ENCODE measurements at regions not wholly inside any gene's neighbourhood (a gene's known extent, or its start where the extent isn't known, plus 50 kb on each side); places are given as distances from the start of the nearest gene placed in this dataset.

- DNase-seq = peak in 1 of 2 experiments; percentile 65
Observed at GRCh38 chr3:181326637-181327223, 337.2 kb upstream of the DNAJC19 start.

- DNase-seq = peak; percentile 38 to 73
Observed at GRCh38 chr3:181324516-181324915, 335.0 kb upstream of the DNAJC19 start.

DNA sequence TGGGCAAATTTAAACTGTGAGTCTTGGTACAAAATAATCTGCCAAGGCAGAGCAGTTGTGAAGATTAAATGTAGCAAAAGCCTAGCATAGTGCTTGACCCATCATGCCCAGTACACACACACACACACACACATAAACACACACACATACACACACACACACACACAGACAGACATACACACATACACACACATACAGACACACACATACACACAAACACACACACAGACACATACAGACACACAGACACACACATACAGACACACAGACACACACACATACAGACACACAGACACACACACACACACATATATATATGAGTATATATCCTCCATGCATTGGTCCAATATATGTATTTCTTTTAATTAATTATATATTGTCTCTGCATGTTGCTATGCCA, 328.8 kb upstream of the DNAJC19 start:
- no peak for DNase-seq

- peak; percentile 63 to 90 for DNase-seq
Observed at GRCh38 chr3:181317508-181317907, 328.0 kb upstream of the DNAJC19 start.

- DNase-seq = no peak
Observed at GRCh38 chr3:181316482-181316881, 326.9 kb upstream of the DNAJC19 start.

- peak; percentile 93 to 100 for DNase-seq
Observed at GRCh38 chr3:181313335-181313734, 323.8 kb upstream of the DNAJC19 start.

DNA sequence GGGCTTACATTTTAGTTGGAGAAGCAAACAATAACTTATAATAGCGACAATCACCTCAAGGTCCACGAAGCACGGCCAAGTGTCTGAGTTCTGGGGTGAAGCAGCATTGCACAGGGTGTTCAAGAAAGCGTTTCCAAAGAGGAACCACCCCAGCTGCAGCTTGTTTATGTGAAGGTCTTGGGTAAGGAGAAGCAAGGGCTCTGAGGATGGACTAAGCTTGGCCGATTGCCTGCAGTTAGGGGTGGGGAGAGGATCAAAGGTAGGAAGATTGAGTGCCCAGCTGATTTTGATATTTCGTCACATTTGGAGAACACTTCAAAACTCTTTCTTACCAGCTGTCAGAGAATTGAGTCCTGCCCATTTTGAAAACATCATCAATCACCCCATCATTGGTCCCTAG, 321.6 kb upstream of the DNAJC19 start:
- DNase-seq = peak; percentile 97 to 98

- DNase-seq = no peak
Observed at GRCh38 chr3:181302960-181303359, 313.4 kb upstream of the DNAJC19 start.

- no peak for DNase-seq
Observed at GRCh38 chr3:181300033-181300432, 310.5 kb upstream of the DNAJC19 start.

DNA sequence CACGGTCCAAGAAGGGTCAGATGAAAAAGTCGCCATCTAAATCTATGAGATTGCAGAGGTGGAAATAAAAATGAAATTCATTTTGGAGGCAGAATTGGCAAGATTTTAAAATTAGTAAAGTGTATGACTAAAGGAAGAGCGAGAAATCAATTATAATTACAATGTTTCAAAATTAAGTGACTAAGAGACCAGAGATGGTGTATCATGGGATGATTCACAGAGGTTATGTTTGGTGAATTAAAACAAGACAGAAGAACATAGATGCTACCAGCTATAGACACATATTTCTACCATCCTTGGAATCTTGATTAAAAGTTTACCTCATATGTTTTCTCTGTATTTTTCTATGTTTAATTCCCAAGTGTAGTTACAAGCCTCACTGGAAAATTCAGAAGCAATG, 308.9 kb upstream of the DNAJC19 start:
- DNase-seq = no peak

GRCh38 chr3:181292984-181293383, 303.4 kb upstream of the DNAJC19 start:
- no peak for DNase-seq

DNA sequence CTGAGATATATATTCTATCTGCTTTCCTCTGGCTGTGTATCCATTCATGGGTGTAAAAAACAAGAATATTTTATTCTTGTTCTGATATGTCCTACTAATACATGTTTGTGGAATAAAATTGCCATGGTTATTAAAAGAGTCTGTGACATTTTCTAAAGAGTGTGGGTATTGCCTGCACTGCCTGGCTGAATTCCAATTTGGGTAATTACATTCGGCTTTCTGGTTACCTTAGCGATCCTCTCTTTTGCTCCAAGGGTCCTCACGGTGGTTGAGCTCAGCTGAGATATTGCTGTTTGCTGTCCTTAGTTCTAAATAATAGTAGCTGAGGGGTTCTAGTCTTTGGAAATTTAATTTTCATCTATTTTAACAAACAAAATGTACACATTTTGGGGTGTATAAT, 301.4 kb upstream of the DNAJC19 start:
- DNase-seq = peak; percentile 3 to 25

GRCh38 chr3:181289306-181289705, 299.8 kb upstream of the DNAJC19 start:
- no peak for DNase-seq

GRCh38 chr3:181288145-181288544, 298.6 kb upstream of the DNAJC19 start:
- DNase-seq = no peak

DNA sequence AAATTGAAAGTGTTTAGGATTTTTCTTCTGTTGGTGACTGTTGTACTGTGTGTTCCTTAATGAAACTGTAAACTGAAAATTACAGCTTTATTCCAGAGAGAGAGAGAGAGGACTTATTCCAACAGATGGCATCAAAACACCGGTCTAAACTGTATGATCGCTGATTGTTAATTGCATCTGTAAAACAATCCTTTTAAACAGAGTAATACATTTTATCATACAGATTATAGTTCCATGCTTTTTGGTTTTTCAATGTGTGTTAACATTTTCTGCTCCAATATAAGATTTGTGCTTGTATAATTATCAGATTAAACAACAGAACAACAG, 289.7 kb upstream of the DNAJC19 start:
- peak in 1 of 2 experiments; percentile 48 for DNase-seq

- peak in 1 of 2 experiments; percentile 36 for DNase-seq
Observed at GRCh38 chr3:181278468-181279238, 289.1 kb upstream of the DNAJC19 start.

- no peak for DNase-seq
Observed at GRCh38 chr3:181276358-181276896, 286.9 kb upstream of the DNAJC19 start.

GRCh38 chr3:181274025-181274424, 284.5 kb upstream of the DNAJC19 start:
- no peak for DNase-seq

DNA sequence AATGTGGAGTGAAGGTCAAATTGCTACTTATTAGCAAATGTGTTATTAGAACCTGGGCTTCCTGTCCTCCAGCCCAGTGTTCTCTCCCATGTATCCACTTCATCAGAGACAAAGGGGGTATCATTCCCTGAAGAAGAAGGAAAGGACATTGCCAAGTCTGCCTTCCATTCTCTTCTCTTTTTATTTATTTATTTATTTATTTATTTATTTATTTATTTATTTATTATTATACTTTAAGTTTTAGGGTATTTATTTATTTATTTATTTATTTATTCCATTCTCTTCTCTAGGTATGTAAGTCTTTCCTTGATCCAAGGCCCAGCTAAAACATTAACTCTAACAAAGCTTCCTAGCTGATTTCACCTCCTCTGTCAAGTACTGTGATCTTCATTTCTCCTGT, 277.8 kb upstream of the DNAJC19 start:
- no peak for DNase-seq

- DNase-seq = no peak
Observed at GRCh38 chr3:181265750-181266333, 276.3 kb upstream of the DNAJC19 start.

DNA sequence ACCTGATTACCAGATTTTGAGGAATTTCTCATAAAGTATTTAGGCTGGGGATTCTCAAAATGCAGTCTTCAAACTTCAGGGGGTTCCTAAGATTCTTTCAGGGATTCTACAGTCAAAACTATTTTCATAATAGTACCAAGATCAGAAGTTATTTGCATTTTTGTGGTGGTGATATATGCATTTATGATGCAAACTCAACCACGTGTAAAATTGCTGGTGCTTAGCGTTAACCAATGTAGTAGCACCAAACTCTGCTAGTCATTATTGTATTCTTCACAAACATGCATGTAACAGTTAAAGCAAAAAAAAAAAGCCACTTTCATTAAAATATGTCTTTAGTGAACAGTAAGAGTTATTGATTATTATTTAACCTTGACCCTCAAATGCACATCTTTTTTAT, 274.9 kb upstream of the DNAJC19 start:
- no peak for DNase-seq

GRCh38 chr3:181253796-181254195, 264.3 kb upstream of the DNAJC19 start:
- DNase-seq = no peak

DNA sequence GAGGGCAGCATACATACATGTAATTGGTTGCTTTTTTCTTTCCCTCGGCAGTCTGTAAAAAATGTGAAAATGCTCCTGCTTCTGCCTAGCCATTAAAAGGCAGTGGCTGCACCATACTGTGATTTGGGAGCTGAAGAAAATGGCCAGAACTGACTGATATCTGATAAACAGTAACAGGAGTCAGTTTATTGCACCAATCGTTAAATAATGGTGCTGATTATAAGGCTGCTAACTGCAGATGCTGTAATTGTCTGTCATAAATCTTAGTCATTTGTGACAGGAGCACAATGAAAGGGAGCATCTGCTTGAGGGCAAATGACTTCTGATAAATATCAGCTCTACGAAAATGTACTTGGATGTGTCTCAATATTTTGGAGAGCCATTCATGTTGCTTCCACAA, 263.1 kb upstream of the DNAJC19 start:
- DNase-seq = peak in 1 of 2 experiments; percentile 70

DNA sequence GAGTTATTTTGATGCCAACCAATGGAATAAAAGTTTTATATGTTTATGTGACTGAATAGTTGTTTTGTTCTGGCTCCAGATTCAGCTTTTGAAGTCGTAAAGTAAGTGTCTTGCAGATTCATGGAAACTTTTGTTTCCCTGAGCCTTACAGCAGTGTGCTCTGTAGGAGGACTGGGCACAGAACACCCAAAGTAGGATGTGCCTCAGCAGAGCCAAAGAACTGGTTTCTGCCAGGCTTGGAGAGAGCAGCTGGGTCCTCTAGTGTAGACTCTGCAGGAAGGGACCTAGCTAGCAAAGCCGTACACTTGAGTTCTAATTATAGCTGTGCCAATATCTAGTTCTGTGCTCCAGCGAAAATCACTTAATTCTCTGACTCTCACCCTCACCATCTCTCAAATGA, 261.2 kb upstream of the DNAJC19 start:
- no peak for DNase-seq
